ENCODE measurements at regions not wholly inside any gene's neighbourhood (a gene's known extent, or its start where the extent isn't known, plus 50 kb on each side); places are given as distances from the start of the nearest gene placed in this dataset.

GRCh38 chr2:19185086-19185485 lies 173.3 kb downstream of the OSR1 start:
- H3K79me2 ChIP-seq (ENCODE audit: control insufficient read depth, insufficient read depth, low read length), result no peaks in the 10 kb centered on the region
- H3K4me3 ChIP-seq, result no peak overlapping the region
- H3K9ac ChIP-seq (ENCODE audit: insufficient read depth in 1 of 2, low read depth in 2 of 2, low read length in 2 of 2), result no peak overlapping the region
- ATAC-seq (no peak), DNase-seq (ENCODE audit: extremely low read depth in 1 of 4, low spot score in 3 of 4) (no peak), FAIRE-seq (no peak)
- H4K20me1 ChIP-seq (replicated peaks; ENCODE audit: control insufficient read depth, insufficient read depth, low read length), result no peaks in the 10 kb centered on the region
- no peaks in the 10 kb centered on the region for H3K27me3 ChIP-seq (ENCODE audit: control insufficient read depth in 2 of 2, insufficient read depth in 2 of 2, low read length in 2 of 2)
- H2AFZ ChIP-seq (ENCODE audit: low read depth, low read length), result no peak overlapping the region
- no peaks in the 10 kb centered on the region for H3K4me1 ChIP-seq (replicated peaks in 1 of 2; ENCODE audit: control insufficient read depth in 2 of 2, insufficient read depth in 2 of 2, low read length in 2 of 2)
- ChIA-PET POLR2A (no interaction called here), CTCF (ENCODE audit: low intra/inter-chr PET ratio) (no interaction called here)
- H3K27ac ChIP-seq (ENCODE audit: extremely low read depth, low read depth, low read length), result no peak overlapping the region
- in situ Hi-C loops (cut with MboI), result no loop called here
- H3K36me3 ChIP-seq (ENCODE audit: control insufficient read depth, insufficient read depth, low read length), result no peaks in the 10 kb centered on the region
- 0% methylated on average over 3 of the region's 4 CpGs for WGBS (ENCODE audit: insufficient coverage, low coverage, missing lambda C conversion rate)
- BruUV-seq (replicated peaks), result no TSS peak
- no peaks in the 10 kb centered on the region for H3K9me3 ChIP-seq (replicated peaks; ENCODE audit: control insufficient read depth, insufficient read depth, low read depth, low read length)
- intact Hi-C loops (cut with micrococcal nuclease), result no loop called here
- H3K4me2 ChIP-seq (ENCODE audit: insufficient read depth, low read length), result no peak overlapping the region
- no peaks in the 10 kb centered on the region for H3K9me1 ChIP-seq (ENCODE audit: control insufficient read depth, insufficient read depth, low read length)
- TF ChIP-seq SIRT6 (IDR thresholded peaks at IDR 0.05; ENCODE audit: low read depth, low read length) (no peak), ZNF318 (IDR thresholded peaks at IDR 0.05; ENCODE audit: borderline replicate concordance in 1 of 2, low read depth in 1 of 2) (no peak), HOXB6 (CRISPR knock-in tag; IDR thresholded peaks at IDR 0.05; ENCODE audit: borderline replicate concordance) (no peak), ZNF280A (IDR thresholded peaks at IDR 0.05; ENCODE audit: low read depth, partially characterized antibody) (no peak), KDM2B (CRISPR knock-in tag; IDR thresholded peaks at IDR 0.05) (no peak), IRF2 (CRISPR knock-in tag; IDR thresholded peaks at IDR 0.05) (no peak), ZNF764 (CRISPR knock-in tag; IDR thresholded peaks at IDR 0.05; ENCODE audit: low read depth) (no peak), GABPB2 (CRISPR knock-in tag; conservative IDR thresholded peaks at IDR 0.05) (no peak), TBP (optimal IDR thresholded peaks at IDR 0.05; ENCODE audit: low read depth, low read length) (no peak), ZBED1 (IDR thresholded peaks at IDR 0.05) (no peak), HES1 (IDR thresholded peaks at IDR 0.05; ENCODE audit: low read depth) (no peak)
